ENCODE measurements at regions not wholly inside any gene's neighbourhood (a gene's known extent, or its start where the extent isn't known, plus 50 kb on each side); places are given as distances from the start of the nearest gene placed in this dataset.

- Histone ChIP-seq H3K27me3 (ENCODE audit: insufficient read depth, low read length) (no peaks in the 10 kb centered on the region), H3K27ac (ENCODE audit: low read depth, low read length, poor library complexity, severe bottlenecking) (no peak overlapping the region), H4K20me1 (ENCODE audit: insufficient read depth, low read length) (no peaks in the 10 kb centered on the region), H3F3A (ENCODE audit: insufficient read depth, low read length) (no peaks in the 10 kb centered on the region), H3K79me2 (ENCODE audit: insufficient read depth, low read length) (no peaks in the 10 kb centered on the region), H3K4me2 (ENCODE audit: low read length) (no peak overlapping the region), H3K36me3 (ENCODE audit: insufficient read depth, low read length) (no peaks in the 10 kb centered on the region), H3K4me1 (ENCODE audit: insufficient read depth, low read length, severe bottlenecking) (no peaks in the 10 kb centered on the region), H3K9me3 (ENCODE audit: low read length) (no peaks in the 10 kb centered on the region), H3K4me3 (ENCODE audit: low read depth, low read length, poor library complexity, severe bottlenecking) (no peak overlapping the region), H3K9ac (ENCODE audit: low read length) (no peak overlapping the region), H2AFZ (ENCODE audit: low read length) (no peak overlapping the region), H3K9me2 (ENCODE audit: low read depth, low read length) (no peaks in the 10 kb centered on the region)
- TF ChIP-seq CTCF (IDR thresholded peaks at IDR 0.05; ENCODE audit: low read length) (no peak), EZH2 (IDR thresholded peaks at IDR 0.05; ENCODE audit: borderline replicate concordance, low read length) (no peak)
Observed at GRCh38 chr12:5244513-5244972, 187.4 kb upstream of the NTF3 start.

- no peak overlapping the region for H3K4me3 ChIP-seq (ENCODE audit: low read depth, low read length, poor library complexity, severe bottlenecking)
- no peaks in the 10 kb centered on the region for H3K9me3 ChIP-seq (ENCODE audit: low read length)
- no peak for TF ChIP-seq CTCF (IDR thresholded peaks at IDR 0.05; ENCODE audit: low read length)
- no peaks in the 10 kb centered on the region for H3K4me1 ChIP-seq (ENCODE audit: insufficient read depth, low read length, severe bottlenecking)
- H3F3A ChIP-seq (ENCODE audit: insufficient read depth, low read length), result no peaks in the 10 kb centered on the region
- H2AFZ ChIP-seq (ENCODE audit: low read length), result no peak overlapping the region
- H3K4me2 ChIP-seq (ENCODE audit: low read length), result no peak overlapping the region
- no peaks in the 10 kb centered on the region for H3K27me3 ChIP-seq (ENCODE audit: insufficient read depth, low read length)
- no peak overlapping the region for H3K9ac ChIP-seq (ENCODE audit: low read length)
- H4K20me1 ChIP-seq (ENCODE audit: insufficient read depth, low read length), result no peaks in the 10 kb centered on the region
- H3K9me2 ChIP-seq (ENCODE audit: low read depth, low read length), result no peaks in the 10 kb centered on the region
- H3K27ac ChIP-seq (ENCODE audit: low read depth, low read length, poor library complexity, severe bottlenecking), result no peak overlapping the region
- H3K36me3 ChIP-seq (ENCODE audit: insufficient read depth, low read length), result no peaks in the 10 kb centered on the region
- no peaks in the 10 kb centered on the region for H3K79me2 ChIP-seq (ENCODE audit: insufficient read depth, low read length)
Observed at GRCh38 chr12:5246196-5246595, 185.7 kb upstream of the NTF3 start.

- Histone ChIP-seq H3K4me1 (ENCODE audit: insufficient read depth, low read length, severe bottlenecking) (no peaks in the 10 kb centered on the region), H3K79me2 (ENCODE audit: insufficient read depth, low read length) (no peaks in the 10 kb centered on the region), H3F3A (ENCODE audit: insufficient read depth, low read length) (no peaks in the 10 kb centered on the region), H3K4me3 (ENCODE audit: low read depth, low read length, poor library complexity, severe bottlenecking) (no peak overlapping the region), H3K9me2 (ENCODE audit: low read depth, low read length) (no peaks in the 10 kb centered on the region), H3K36me3 (ENCODE audit: insufficient read depth, low read length) (no peaks in the 10 kb centered on the region), H3K4me2 (ENCODE audit: low read length) (no peak overlapping the region), H3K27me3 (ENCODE audit: insufficient read depth, low read length) (no peaks in the 10 kb centered on the region), H3K27ac (ENCODE audit: low read depth, low read length, poor library complexity, severe bottlenecking) (no peak overlapping the region), H3K9me3 (ENCODE audit: low read length) (no peaks in the 10 kb centered on the region), H2AFZ (ENCODE audit: low read length) (no peak overlapping the region), H4K20me1 (ENCODE audit: insufficient read depth, low read length) (no peaks in the 10 kb centered on the region), H3K9ac (ENCODE audit: low read length) (no peak overlapping the region)
- TF ChIP-seq CTCF (IDR thresholded peaks at IDR 0.05; ENCODE audit: low read length), result no peak
- TF ChIP-seq EZH2 (IDR thresholded peaks at IDR 0.05; ENCODE audit: borderline replicate concordance, low read length), result no peak
Observed at GRCh38 chr12:5247144-5247543, 184.8 kb upstream of the NTF3 start.
